Stromal cell of bone marrow (primary cell): ENCODE measurements at regions not wholly inside any gene's neighbourhood (a gene's known extent, or its start where the extent isn't known, plus 50 kb on each side); places are given as distances from the start of the nearest gene placed in this dataset.
"Not testable (repeated sequence)": the region's sequence is repeated elsewhere in the genome, so short reads cannot be mapped to it uniquely, and the experiment has no call there.

ENCODE experiments used
- DNase-seq: peaks from one replicate; pipeline ENCODE4 v3.0.0-alpha.2; 2012; ENCODE audit warnings: low read depth

DNA sequence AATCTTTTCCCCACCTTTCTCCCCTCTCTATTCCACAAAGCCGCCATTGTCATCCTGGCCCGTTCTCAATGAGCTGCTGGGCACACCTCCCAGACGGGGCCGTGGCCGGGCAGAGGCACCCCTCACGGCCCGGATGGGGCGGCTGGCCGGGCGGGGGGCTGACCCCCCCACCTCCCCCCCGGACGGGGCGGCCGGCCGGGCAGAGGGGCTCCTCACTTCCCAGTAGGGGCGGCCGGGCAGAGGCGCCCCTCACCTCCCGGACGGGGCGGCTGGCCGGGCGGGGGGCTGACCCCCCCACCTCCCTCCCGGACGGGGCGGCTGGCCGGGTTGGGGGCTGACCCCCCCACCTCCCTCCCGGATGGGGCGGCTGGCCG, 85.6 kb downstream of the OR2B2 start:
- DNase-seq: not testable (repeated sequence)

DNA sequence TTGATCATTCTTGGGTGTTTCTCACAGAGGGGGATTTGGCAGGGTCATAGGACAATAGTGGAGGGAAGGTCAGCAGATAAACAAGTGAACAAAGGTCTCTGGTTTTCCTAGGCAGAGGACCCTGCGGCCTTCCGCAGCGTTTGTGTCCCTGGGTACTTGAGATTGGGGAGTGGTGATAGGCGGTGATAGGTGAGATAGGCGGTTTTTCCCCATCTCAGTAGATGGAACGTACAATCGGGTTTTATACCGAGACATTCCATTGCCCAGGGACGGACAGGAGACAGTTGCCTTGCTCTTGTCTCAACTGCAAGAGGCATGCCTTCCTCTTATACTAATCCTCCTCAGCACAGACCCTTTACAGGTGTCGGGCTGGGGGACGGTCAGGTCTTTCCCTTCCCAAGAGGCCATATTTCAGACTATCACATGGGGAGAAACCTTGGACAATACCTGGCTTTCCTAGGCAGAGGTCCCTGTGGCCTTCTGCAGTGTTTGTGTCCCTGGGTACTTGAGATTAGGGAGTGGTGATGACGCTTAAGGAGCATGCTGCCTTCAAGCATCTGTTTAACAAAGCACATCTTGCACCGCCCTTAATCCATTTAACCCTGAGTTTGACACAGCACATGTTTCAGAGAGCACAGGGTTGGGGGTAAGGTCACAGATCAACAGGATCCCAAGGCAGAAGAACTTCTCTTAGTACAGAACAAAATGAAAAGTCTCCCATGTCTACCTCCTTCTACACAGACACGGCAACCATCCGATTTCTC, 86.2 kb downstream of the OR2B2 start:
- DNase-seq: not testable (repeated sequence)

DNA sequence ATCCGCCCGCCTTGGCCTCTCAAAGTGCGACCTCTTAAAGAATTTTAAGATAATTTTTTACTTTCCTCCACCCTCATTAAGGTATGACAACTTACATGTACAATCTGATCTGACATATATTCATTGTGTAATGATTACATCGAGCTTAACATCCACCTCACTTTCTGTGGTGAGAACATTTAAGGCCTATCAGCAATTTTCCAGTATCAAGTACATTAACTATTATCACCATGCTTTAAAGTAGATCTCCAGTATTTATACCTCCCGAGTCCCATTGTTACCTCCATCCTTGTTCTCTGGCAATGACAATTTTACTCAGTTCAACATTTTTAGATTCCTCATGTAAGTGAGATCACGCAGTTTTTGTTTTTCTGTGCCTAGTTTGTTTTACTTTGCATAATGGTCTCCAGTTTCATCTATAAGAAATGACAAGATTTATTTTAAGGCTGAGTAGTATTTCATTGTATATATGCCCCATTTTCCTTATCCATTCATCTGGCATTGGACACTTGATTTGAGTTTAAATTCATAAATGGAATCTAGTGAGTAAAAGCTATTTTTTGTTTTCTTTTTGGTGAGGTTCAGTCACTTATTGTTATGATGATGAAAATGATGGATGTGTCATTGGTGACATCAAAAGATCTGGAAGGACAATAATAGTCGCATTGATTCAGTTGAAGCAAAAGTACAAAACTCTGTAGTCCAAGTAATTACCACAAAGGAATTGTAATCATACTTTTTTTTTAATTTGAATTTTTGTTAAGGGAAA, 87.0 kb downstream of the OR2B2 start:
- DNase-seq: no peak

DNA sequence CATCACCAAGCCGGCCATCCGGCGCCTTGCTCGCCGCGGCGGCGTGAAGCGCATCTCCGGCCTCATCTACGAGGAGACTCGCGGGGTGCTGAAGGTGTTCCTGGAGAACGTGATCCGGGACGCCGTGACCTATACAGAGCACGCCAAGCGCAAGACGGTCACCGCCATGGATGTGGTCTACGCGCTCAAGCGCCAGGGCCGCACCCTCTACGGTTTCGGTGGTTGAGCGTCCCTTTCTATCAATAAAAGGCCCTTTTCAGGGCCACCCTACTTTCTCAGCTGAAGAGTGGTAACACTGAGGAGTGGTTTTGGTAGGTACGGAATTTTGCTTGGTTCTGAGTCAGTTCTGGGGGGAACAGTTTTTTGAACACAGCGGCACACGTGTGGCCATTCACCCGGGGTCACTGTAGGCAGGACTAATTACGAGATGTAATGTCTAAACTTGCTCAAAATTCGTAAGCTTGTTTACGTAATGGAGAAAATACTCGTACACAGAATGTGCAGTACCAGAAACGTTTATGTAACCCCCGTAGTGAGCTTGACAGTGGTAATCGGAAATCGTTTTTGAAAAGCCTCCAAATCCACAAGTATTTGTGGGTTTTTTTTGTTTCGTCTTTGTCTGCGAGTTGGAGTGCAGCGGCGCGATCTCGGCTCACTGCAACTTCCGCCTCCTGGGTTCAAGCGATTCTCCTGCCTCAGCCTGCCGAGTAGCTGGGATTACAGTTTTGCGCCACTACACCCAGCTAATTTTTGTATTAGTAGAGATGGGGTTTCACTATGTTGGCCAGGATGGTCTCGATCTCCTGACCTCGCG, 87.8 kb downstream of the OR2B2 start:
- DNase-seq: peak; percentile 57

GRCh38 chr6:27823714-27824210, 88.4 kb downstream of the OR2B2 start:
- not testable (repeated sequence) for DNase-seq

DNA sequence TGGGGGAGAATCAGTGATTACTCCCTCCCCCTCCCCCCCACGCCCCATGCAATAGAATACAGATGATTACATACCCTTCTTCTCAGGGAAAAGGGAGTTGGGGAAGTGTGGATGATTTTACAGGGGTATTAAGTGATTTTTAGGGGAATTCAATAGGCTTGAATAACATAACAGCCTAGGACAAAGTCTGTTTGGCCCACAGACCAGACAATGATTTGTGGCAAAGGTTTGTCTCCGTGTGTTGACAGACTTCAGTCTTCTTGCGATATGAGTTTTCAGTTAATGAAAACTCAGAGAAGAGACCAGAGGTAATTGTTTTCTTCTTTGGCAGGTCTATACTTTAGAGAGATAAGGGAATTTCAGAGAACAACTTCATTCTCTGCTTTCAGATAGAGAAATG, 95.3 kb downstream of the OR2B2 start:
- DNase-seq: no peak

GRCh38 chr6:27814665-27815424, 97.4 kb downstream of the OR2B2 start:
- peak; percentile 89 for DNase-seq

DNA sequence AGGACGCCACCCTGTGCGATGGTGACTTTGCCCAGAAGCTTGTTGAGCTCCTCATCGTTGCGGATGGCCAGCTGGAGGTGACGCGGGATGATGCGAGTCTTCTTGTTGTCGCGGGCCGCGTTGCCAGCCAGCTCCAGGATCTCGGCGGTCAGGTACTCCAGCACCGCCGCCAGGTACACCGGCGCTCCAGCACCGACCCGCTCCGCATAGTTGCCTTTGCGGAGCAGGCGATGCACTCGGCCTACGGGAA, 97.9 kb downstream of the OR2B2 start:
- not testable (repeated sequence) for DNase-seq

DNA sequence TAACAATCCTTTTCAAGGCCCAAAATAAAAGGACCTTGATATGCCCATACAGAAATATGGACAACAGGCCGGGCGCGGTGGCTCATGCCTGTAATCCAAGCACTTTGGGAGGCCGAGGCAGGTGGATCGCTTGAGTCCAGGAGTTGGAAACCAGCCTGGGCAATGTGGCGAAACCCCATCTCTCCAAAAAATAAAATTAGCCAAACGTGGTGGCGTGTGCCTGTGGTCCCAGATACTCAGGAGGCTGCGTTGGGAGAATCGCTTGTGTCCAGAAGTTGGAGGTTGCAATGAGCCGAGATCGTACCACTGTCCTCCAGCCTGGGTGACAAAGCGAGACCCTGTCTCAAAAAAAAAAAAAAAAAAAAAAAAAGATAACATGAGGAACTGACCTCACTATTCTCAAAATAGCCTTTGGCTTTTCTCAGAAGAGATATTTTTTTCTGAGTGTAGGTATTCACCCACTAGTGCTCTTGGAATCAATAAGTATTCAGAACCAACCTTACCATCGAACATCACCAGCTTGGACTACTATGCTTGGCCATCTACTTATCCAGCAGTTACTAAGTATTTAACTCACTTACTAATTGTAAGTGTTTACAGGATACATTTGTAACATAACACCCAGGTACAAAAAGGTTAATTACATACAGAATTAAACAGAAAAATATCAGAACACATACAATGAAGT, 99.2 kb downstream of the OR2B2 start:
- no peak for DNase-seq

DNA sequence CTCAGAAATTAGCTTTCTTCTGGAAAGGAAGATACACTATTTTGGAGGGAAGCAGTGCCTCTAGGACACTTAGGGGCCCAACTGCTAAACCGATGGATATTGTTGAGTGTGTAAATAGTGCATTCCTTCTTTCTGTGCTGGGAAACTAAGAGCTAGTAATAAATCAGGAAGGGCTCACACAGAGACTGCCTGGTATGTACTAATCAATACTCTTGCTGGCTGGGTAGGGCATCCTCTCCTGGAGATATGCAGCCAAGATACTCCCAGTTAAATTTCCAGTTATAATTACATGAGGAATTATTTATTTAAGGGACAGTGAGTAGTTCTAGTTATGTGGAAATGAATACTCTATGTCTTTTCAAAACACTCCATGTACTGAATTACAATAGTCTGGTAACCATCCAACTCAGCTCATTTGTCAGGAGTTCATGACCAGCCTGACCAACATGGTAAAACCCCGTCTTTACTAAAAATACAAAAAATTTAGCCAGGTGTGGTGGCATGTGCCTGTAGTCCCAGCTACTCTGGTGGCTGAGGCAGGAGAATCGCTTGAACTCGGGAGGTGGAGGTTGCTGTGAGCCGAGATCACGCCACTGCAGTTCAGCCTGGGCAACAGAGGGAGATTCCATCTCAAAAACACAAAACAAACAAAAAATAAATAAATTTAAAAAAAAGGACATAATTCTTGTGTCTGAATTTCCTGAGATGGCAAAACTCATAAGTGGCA, 100.0 kb downstream of the OR2B2 start:
- no peak for DNase-seq

GRCh38 chr6:27811451-27811772, 100.8 kb downstream of the OR2B2 start:
- DNase-seq: no peak

DNA sequence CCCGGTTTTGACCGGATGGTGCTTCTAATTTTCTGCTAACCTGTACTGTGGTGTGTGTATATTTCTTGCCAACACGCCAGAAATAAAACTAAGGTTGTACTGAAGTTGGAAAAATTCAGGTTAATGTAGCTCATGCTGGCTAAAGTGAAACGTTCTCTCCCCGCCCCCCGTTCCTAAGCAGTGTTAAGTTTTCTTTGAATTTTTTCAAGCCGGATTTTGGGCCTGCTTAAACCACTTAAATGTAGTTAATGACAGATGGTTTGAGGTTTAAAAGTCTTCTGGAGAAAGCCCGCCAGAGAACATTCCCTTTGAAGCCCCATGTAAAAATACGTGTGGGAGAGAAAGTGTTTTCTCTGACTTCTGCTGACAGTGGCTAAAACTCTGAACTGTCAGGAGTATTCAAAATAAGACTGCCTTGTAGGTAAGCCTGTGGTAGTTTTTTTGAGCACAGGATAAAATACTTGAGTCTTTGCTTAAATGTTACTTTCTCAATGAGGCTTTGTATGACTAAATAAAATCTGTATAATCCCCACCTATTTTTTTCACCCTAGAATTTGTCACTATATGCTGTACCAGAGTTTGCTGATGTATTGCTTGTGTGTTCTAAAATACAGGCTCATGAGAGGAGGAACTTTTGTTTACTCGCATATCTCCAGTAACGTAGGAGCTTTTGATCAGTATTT, 101.3 kb downstream of the OR2B2 start:
- DNase-seq: no peak

- peak; percentile 95 for DNase-seq
Measured at GRCh38 chr6:27809939-27810767, 102.0 kb downstream of the OR2B2 start.

- no peak for DNase-seq
Measured at GRCh38 chr6:27809067-27809938, 102.9 kb downstream of the OR2B2 start.

GRCh38 chr6:27808242-27809066, 103.7 kb downstream of the OR2B2 start:
- not testable (repeated sequence) for DNase-seq

DNA sequence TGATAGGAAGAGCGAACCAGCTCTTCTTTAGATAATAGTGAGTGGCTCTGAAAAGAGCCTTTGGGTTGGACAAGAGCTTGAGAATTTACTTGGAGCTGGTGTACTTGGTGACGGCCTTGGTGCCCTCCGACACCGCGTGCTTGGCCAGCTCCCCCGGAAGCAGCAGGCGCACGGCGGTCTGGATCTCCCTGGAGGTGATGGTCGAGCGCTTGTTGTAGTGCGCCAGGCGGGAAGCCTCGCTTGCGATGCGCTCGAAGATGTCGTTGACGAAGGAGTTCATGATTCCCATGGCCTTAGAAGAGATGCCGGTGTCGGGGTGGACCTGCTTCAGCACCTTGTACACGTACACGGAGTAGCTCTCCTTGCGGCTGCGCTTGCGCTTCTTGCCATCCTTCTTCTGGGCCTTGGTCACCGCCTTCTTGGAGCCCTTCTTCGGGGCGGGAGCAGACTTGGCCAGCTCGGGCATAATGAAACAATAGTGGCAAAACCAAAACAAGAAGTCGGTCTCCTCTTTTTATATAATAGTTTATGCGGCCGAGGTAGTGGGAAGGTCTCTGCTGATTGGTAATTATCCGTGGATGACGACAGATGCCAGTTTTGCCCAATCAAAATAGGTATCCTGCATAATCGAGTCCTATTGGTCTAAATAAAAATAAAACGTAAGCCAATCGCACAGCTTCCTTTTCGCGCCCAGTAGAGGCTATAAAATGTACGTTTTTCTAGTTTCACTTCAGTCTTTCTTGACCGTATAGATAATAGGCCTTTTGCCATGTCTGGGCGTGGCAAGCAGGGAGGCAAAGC, 104.6 kb downstream of the OR2B2 start:
- peak; percentile 93 for DNase-seq
